MM.1S (cell line): ENCODE measurements at regions not wholly inside any gene's neighbourhood (a gene's known extent, or its start where the extent isn't known, plus 50 kb on each side); places are given as distances from the start of the nearest gene placed in this dataset.
A peak's percentile ranks its signal among the peaks of the same experiment; 100 is the strongest.
"Not testable (repeated sequence)": the region's sequence is repeated elsewhere in the genome, so short reads cannot be mapped to it uniquely, and the experiment has no call there.

ENCODE experiments used
- DNase-seq: peaks from one replicate; pipeline ENCODE4 v3.0.0-alpha.2; 2015
- H2AFZ ChIP-seq: fragments of 300-600 bp; sonication (generic); 2 replicates; pipeline ENCODE4 v1.6.0; 2016; ENCODE audit warnings: antibody characterized with exemption, low read length
- H3F3A ChIP-seq: fragments of 300-600 bp; sonication (generic); 2 replicates; pipeline ENCODE4 v1.6.1; 2016; ENCODE audit warnings: mild to moderate bottlenecking, antibody characterized with exemption, low read length, moderate library complexity, mixed read lengths; ENCODE audit not compliant: insufficient read depth
- H3K27ac ChIP-seq: fragments of 300-600 bp; sonication (generic); 2 replicates; pipeline ENCODE4 v1.5.1; 2016; ENCODE audit warnings: mild to moderate bottlenecking, low read length
- H3K27me3 ChIP-seq: fragments of 300-600 bp; sonication (generic); replicated peaks from 2 replicates; pipeline ENCODE4 v1.6.0; 2016; ENCODE audit warnings: low read length; ENCODE audit not compliant: insufficient read depth
- H3K36me3 ChIP-seq: fragments of 300-600 bp; sonication (generic); replicated peaks from 2 replicates; pipeline ENCODE4 v1.6.1; 2016; ENCODE audit warnings: mild to moderate bottlenecking, low read length, mixed read lengths; ENCODE audit not compliant: insufficient read depth
- H3K4me1 ChIP-seq: fragments of 300-600 bp; sonication (generic); 2 replicates; pipeline ENCODE4 v1.6.1; 2016; ENCODE audit warnings: low read length, mixed read lengths
- H3K4me2 ChIP-seq: fragments of 300-600 bp; sonication (generic); 2 replicates; pipeline ENCODE4 v1.6.0; 2016; ENCODE audit warnings: low read depth, low read length
- H3K4me3 ChIP-seq: fragments of 300-600 bp; sonication (generic); 2 replicates; pipeline ENCODE4 v1.5.1; 2016; ENCODE audit warnings: low read length, mixed read lengths
- H3K79me2 ChIP-seq: fragments of 300-600 bp; sonication (generic); 2 replicates; pipeline ENCODE4 v1.6.1; 2016; ENCODE audit warnings: mixed run types, low read length, mixed read lengths
- H3K9ac ChIP-seq: fragments of 300-600 bp; sonication (generic); 2 replicates; pipeline ENCODE4 v1.6.1; 2016; ENCODE audit warnings: low read length, mixed read lengths
- H3K9me2 ChIP-seq: fragments of 300-600 bp; sonication (generic); replicated peaks from 2 replicates; pipeline ENCODE4 v1.6.1; 2016; ENCODE audit warnings: mild to moderate bottlenecking, low read length, mixed read lengths; ENCODE audit not compliant: insufficient read depth
- H3K9me3 ChIP-seq: fragments of 300-600 bp; sonication (generic); replicated peaks from 2 replicates; pipeline ENCODE4 v1.6.1; 2016; ENCODE audit warnings: mild to moderate bottlenecking, low read length, mixed read lengths; ENCODE audit not compliant: insufficient read depth
- H4K20me1 ChIP-seq: fragments of 300-600 bp; sonication (generic); 2 replicates; pipeline ENCODE4 v1.6.1; 2016; ENCODE audit warnings: mild to moderate bottlenecking, low read length, moderate library complexity, mixed read lengths; ENCODE audit not compliant: insufficient read depth
- CTCF ChIP-seq: fragments of 300-600 bp; sonication (generic); IDR thresholded peaks from 2 replicates; pipeline ENCODE4 v1.5.1; 2016; ENCODE audit warnings: antibody characterized with exemption, low read length, mixed read lengths
- EZH2 ChIP-seq: fragments of 300-600 bp; sonication (generic); optimal IDR thresholded peaks from 2 replicates; pipeline ENCODE3; 2017; ENCODE audit warnings: low read depth, mild to moderate bottlenecking, antibody characterized with exemption, low read length, mixed read lengths
- EZH2phosphoT487 ChIP-seq: fragments of 300-600 bp; sonication (generic); IDR thresholded peaks from 2 replicates; pipeline ENCODE4 v1.6.1; 2018; ENCODE audit warnings: antibody characterized with exemption, low read length

DNA sequence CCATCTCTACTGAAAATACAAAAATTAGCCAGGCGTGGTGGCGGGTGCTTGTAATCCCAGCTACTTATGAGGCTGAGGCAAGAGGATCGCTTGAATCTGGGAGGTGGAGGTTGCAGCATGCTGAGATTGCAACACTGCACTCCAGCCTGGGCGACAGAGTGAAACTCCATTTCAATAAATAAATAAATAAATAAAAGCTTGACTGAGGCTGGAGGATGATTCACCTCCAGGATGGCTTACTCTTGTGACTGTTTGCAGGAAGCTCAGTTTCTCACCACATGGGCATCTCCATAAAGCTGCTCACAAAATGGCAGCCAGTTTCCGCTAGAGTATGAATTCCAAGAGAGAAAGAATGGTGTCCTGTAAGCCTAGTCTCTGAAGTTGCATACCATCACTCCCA lies 191.7 kb upstream of the EDNRA start:
- Histone ChIP-seq H3K9ac (no peak overlapping the region), H3K4me2 (no peak overlapping the region), H3F3A (0 out of 2 replicates have a peak, but pooled peaks cover 3% of the 10 kb centered on the region), H3K27me3 (no peaks in the 10 kb centered on the region), H3K9me2 (no peaks in the 10 kb centered on the region), H3K4me1 (no peaks in the 10 kb centered on the region), H4K20me1 (no peaks in the 10 kb centered on the region), H3K9me3 (no peaks in the 10 kb centered on the region), H3K79me2 (no peaks in the 10 kb centered on the region), H3K27ac (no peak overlapping the region), H3K4me3 (no peak overlapping the region), H3K36me3 (no peaks in the 10 kb centered on the region), H2AFZ (no peak overlapping the region)
- TF ChIP-seq CTCF (no peak), EZH2phosphoT487 (no peak), EZH2 (no peak)
- DNase-seq = no peak

DNA sequence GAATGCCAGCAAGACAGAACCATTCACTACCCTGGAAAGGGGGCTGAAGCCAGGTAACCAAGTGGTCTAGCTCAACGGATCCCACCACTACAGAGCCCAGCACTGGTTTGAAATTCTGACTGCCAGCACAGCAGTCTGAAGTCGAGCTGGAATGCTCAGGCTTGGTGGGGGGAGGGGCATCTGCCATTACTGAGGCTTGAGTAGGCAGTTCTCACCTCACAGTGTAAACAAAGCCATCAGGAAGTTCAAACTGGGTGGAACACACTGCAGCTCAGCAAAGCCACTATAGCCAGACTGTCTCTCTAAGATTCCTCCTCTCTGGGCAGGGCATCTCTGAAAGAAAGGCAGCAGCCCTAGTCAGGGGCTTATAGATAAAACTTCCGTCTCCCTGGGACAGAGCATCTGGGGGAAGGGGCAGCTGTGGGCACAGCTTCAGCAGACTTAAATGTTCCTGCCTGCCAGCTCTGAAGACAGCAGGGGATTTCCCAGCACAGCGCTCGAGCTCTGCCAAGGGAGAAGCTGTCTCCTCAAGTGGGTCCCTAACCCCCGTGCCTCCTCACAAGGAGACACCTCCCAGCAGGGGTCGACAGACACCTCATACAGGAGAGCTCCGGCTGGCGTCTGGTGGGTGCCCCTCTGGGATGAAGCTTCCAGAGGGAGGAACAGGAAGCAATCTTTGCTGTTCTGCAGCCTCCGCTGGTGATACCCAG lies 188.1 kb upstream of the EDNRA start:
- not testable (repeated sequence) for H3K9me2 ChIP-seq, H3K27me3 ChIP-seq, H3K79me2 ChIP-seq, H3K27ac ChIP-seq, H3K9me3 ChIP-seq, H3K36me3 ChIP-seq, H3F3A ChIP-seq, H4K20me1 ChIP-seq, H3K4me1 ChIP-seq
- peak overlapping the region; percentile 55; the same call in 1 of the 2 replicates for H3K4me2 ChIP-seq
- peak overlapping the region; percentile 13; the same call in 1 of the 2 replicates for H3K9ac ChIP-seq
- peak overlapping the region; percentile 77 for H2AFZ ChIP-seq
- H3K4me3 ChIP-seq = peak overlapping the region; percentile 40; the same call in 1 of the 2 replicates
- peak; percentile 60 for DNase-seq

GRCh38 chr4:147293314-147293677 lies 187.6 kb upstream of the EDNRA start:
- peak overlapping the region; percentile 77 for H2AFZ ChIP-seq
- H3K27me3 ChIP-seq, H4K20me1 ChIP-seq, H3K79me2 ChIP-seq, H3K9me2 ChIP-seq, H3K9me3 ChIP-seq, H3K4me1 ChIP-seq, H3K27ac ChIP-seq, DNase-seq, H3F3A ChIP-seq, H3K36me3 ChIP-seq: not testable (repeated sequence)
- H3K4me3 ChIP-seq = 0 out of 2 replicates have a peak overlapping the region, but pooled peaks have one; percentile 40
- H3K9ac ChIP-seq = 0 out of 2 replicates have a peak overlapping the region, but pooled peaks have one; percentile 13
- peak overlapping the region; percentile 55; the same call in 1 of the 2 replicates for H3K4me2 ChIP-seq

GRCh38 chr4:147299205-147299604 lies 181.7 kb upstream of the EDNRA start:
- no peak overlapping the region for H3K4me2 ChIP-seq
- DNase-seq = no peak

More at GRCh38 chr4:147299205-147299604, 181.7 kb upstream of the EDNRA start:
- Histone ChIP-seq H3K27ac (no peak overlapping the region), H4K20me1 (no peaks in the 10 kb centered on the region), H3K27me3 (no peaks in the 10 kb centered on the region), H3K4me1 (no peaks in the 10 kb centered on the region), H2AFZ (no peak overlapping the region), H3K79me2 (no peaks in the 10 kb centered on the region), H3K9ac (no peak overlapping the region), H3K9me2 (no peaks in the 10 kb centered on the region), H3K4me3 (no peak overlapping the region), H3F3A (no peaks in the 10 kb centered on the region), H3K36me3 (no peaks in the 10 kb centered on the region), H3K9me3 (no peaks in the 10 kb centered on the region)
- no peak for TF ChIP-seq EZH2
